Thyroid gland (tissue), 4 donors: ENCODE measurements at regions not wholly inside any gene's neighbourhood (a gene's known extent, or its start where the extent isn't known, plus 50 kb on each side); places are given as distances from the start of the nearest gene placed in this dataset.

ENCODE experiments used
- DNase-seq, 2 donors: peaks; one replicate each; pipeline ENCODE4 v3.0.0-alpha.2; 2019
- H3K27ac ChIP-seq, 3 donors: fragments of 200-600 bp; sonication (generic); 1 replicate in 2 of 3; 2 replicates in 1 of 3; pipeline ENCODE4 v1.5.1; 2016 to 2019; ENCODE audit warnings: mild to moderate bottlenecking in 1 of 3, moderate library complexity in 1 of 3
- H3K27me3 ChIP-seq: fragments of 200-600 bp; sonication (generic); one replicate; pipeline ENCODE4 v1.5.1; 2019
- H3K36me3 ChIP-seq, 2 donors: fragments of 200-600 bp; sonication (generic); one replicate each; pipeline ENCODE4 v1.5.1; 2016 to 2019
- H3K4me1 ChIP-seq, 2 donors: fragments of 200-600 bp; sonication (generic); one replicate each; pipeline ENCODE4 v1.5.1; 2017 to 2019
- H3K4me3 ChIP-seq, 3 donors: fragments of 200-600 bp; sonication (generic); replicated peaks in 1 of 3; 1 replicate in 2 of 3; 2 replicates in 1 of 3; pipeline ENCODE4 v1.5.1; 2016; ENCODE audit warnings: mild to moderate bottlenecking in 1 of 3
- H3K9me3 ChIP-seq: fragments of 200-600 bp; sonication (generic); one replicate; pipeline ENCODE4 v1.5.1; 2017
- CTCF ChIP-seq, 6 experiments: fragments of 200-600 bp in 3 of 6; fragments of 450-650 bp in 3 of 6; sonication (generic) in 3 of 6; IDR thresholded peaks; one replicate each; pipeline ENCODE4 v1.5.1; 2016 to 2019; ENCODE audit warnings: antibody characterized with exemption in 6 of 6, mild to moderate bottlenecking in 2 of 6, inconsistent platforms in 1 of 6, moderate library complexity in 1 of 6
- POLR2A ChIP-seq, 2 donors: fragments of 450-650 bp; IDR thresholded peaks; one replicate each; pipeline ENCODE4 v1.6.1; 2017; ENCODE audit warnings: antibody characterized with exemption in 2 of 2, mild to moderate bottlenecking in 2 of 2, moderate library complexity in 1 of 2
- WGBS, 2 donors: methylation state at CpG; one replicate each; pipeline ENCODE4 v1.1.5; 2017; 5-methylcytosine and 5-hydroxymethylcytosine counted together
- intact Hi-C: fragments of 100-400 bp; cut with DNase I; formaldehyde crosslinking; loops from one replicate; pipeline ENCODE4 v1.15.1; 2023

GRCh38 chr6:141452354-141452686 is 680.4 kb upstream of the GJE1 start:
- H3K4me1 ChIP-seq = no peaks in the 10 kb centered on the region
- no peaks in the 10 kb centered on the region for H3K36me3 ChIP-seq
- no peaks in the 10 kb centered on the region for H3K9me3 ChIP-seq
- DNase-seq = no peak
- H3K27ac ChIP-seq = no peak overlapping the region
- TF ChIP-seq POLR2A (IDR thresholded peaks at IDR 0.05) (no peak), CTCF (IDR thresholded peaks at IDR 0.05) (no peak)
- no peaks in the 10 kb centered on the region for H3K27me3 ChIP-seq
- intact Hi-C loops = no loop called here
- H3K4me3 ChIP-seq = no peak overlapping the region

- peak; percentile 8 to 10 for DNase-seq
- Histone ChIP-seq H3K36me3 (no peaks in the 10 kb centered on the region), H3K9me3 (no peaks in the 10 kb centered on the region), H3K4me3 (no peak overlapping the region), H3K27ac (no peak overlapping the region), H3K27me3 (no peaks in the 10 kb centered on the region), H3K4me1 (no peaks in the 10 kb centered on the region)
- 68 to 74% methylated on average over 1 of the region's 1 CpG for WGBS, 2 donors
- intact Hi-C loops = no loop called here
- TF ChIP-seq CTCF (IDR thresholded peaks at IDR 0.05) (no peak), POLR2A (IDR thresholded peaks at IDR 0.05) (no peak)
These were observed 681.0 kb upstream of the GJE1 start for GRCh38 chr6:141451511-141452353.

GRCh38 chr6:141451181-141451510 is 681.6 kb upstream of the GJE1 start:
- DNase-seq = no peak
- intact Hi-C loops = no loop called here
- Histone ChIP-seq H3K4me3 (no peak overlapping the region), H3K4me1 (no peaks in the 10 kb centered on the region), H3K36me3 (no peaks in the 10 kb centered on the region), H3K27me3 (no peaks in the 10 kb centered on the region), H3K27ac (no peak overlapping the region), H3K9me3 (no peaks in the 10 kb centered on the region)
- no peak for TF ChIP-seq CTCF (IDR thresholded peaks at IDR 0.05)
- no peak for TF ChIP-seq POLR2A (IDR thresholded peaks at IDR 0.05)

- Histone ChIP-seq H3K27me3 (no peaks in the 10 kb centered on the region), H3K4me1 (no peaks in the 10 kb centered on the region), H3K9me3 (no peaks in the 10 kb centered on the region), H3K36me3 (no peaks in the 10 kb centered on the region), H3K27ac (no peak overlapping the region), H3K4me3 (no peak overlapping the region)
- intact Hi-C loops = no loop called here
- DNase-seq = no peak
- no peak for TF ChIP-seq CTCF (IDR thresholded peaks at IDR 0.05)
- TF ChIP-seq POLR2A (IDR thresholded peaks at IDR 0.05) = no peak
- 81 to 84% methylated on average over 3 of the region's 3 CpGs for WGBS, 2 donors
These were observed 686.6 kb upstream of the GJE1 start for GRCh38 chr6:141445928-141446628.

- WGBS, 2 donors = 89 to 100% methylated on average over 1 of the region's 1 CpG
- no peak overlapping the region for H3K27ac ChIP-seq
- intact Hi-C loops = no loop called here
- H3K4me1 ChIP-seq = no peaks in the 10 kb centered on the region
- H3K4me3 ChIP-seq = no peak overlapping the region
- no peak for TF ChIP-seq POLR2A (IDR thresholded peaks at IDR 0.05)
- DNase-seq = no peak
- no peaks in the 10 kb centered on the region for H3K36me3 ChIP-seq
- H3K9me3 ChIP-seq = no peaks in the 10 kb centered on the region
- H3K27me3 ChIP-seq = no peaks in the 10 kb centered on the region
These were observed 688.9 kb upstream of the GJE1 start for GRCh38 chr6:141443668-141444289.
